Ovary (tissue), 3 donors: ENCODE measurements at regions not wholly inside any gene's neighbourhood (a gene's known extent, or its start where the extent isn't known, plus 50 kb on each side); places are given as distances from the start of the nearest gene placed in this dataset.

Source experiments
- CTCF ChIP-seq, 3 donors: fragments of 450-650 bp in 2 of 3; fragments of 200-600 bp in 1 of 3; IDR thresholded peaks; one replicate each; pipeline versions ENCODE4 v1.5.1 to v1.8.0; 2016 to 2022; ENCODE audit warnings: antibody characterized with exemption in 3 of 3, mild to moderate bottlenecking in 1 of 3
- POLR2A ChIP-seq: fragments of 450-650 bp; IDR thresholded peaks from one replicate; pipeline ENCODE4 v1.6.1; 2017; ENCODE audit warnings: antibody characterized with exemption, mild to moderate bottlenecking, moderate library complexity
- donor health status: DM: no; HTN: no; CAD: no.

- TF ChIP-seq CTCF (IDR thresholded peaks at IDR 0.05) (no peak), POLR2A (no peak)
Measured at GRCh38 chr9:119986713-119987112, 593.3 kb downstream of the CDK5RAP2 start.
